Stimulated activated CD4-positive, alpha-beta T cell treated with anti-CD3 and anti-CD28 coated beads, Interleukin-12 subunit alpha, Interleukin-12 subunit beta, amount 100 ng/mL, for 4 hours (primary cell): ENCODE measurements at regions not wholly inside any gene's neighbourhood (a gene's known extent, or its start where the extent isn't known, plus 50 kb on each side); places are given as distances from the start of the nearest gene placed in this dataset.
"Not testable (repeated sequence)": the region's sequence is repeated elsewhere in the genome, so short reads cannot be mapped to it uniquely, and the experiment has no call there.

Source experiments
- DNase-seq: peaks from one replicate; pipeline ENCODE4 v3.0.0-alpha.2; 2020

GRCh38 chr15:77944002-77944867 lies 133.3 kb downstream of the TBC1D2B start:
- DNase-seq, result peak; percentile 43

GRCh38 chr15:77942611-77943211 lies 134.8 kb downstream of the TBC1D2B start:
- no peak for DNase-seq

- not testable (repeated sequence) for DNase-seq
Measured at GRCh38 chr15:77941090-77941827, 136.3 kb downstream of the TBC1D2B start.

GRCh38 chr15:77940381-77940947 lies 137.0 kb downstream of the TBC1D2B start:
- no peak for DNase-seq

- DNase-seq, result no peak
Measured at GRCh38 chr15:77939851-77940250, 137.7 kb downstream of the TBC1D2B start.

- DNase-seq, result not testable (repeated sequence)
Measured at GRCh38 chr15:77939026-77939425, 138.5 kb downstream of the TBC1D2B start.

GRCh38 chr15:77938546-77938945 lies 139.0 kb downstream of the TBC1D2B start:
- DNase-seq, result not testable (repeated sequence)

GRCh38 chr15:77936567-77936966 lies 140.9 kb downstream of the TBC1D2B start:
- not testable (repeated sequence) for DNase-seq

GRCh38 chr15:77934516-77934915 lies 143.0 kb downstream of the TBC1D2B start:
- not testable (repeated sequence) for DNase-seq

- DNase-seq, result not testable (repeated sequence)
Measured at GRCh38 chr15:77930907-77931306, 146.6 kb downstream of the TBC1D2B start.

GRCh38 chr15:77930490-77930889 lies 147.0 kb downstream of the TBC1D2B start:
- not testable (repeated sequence) for DNase-seq

GRCh38 chr15:77926789-77927188 lies 150.7 kb downstream of the TBC1D2B start:
- DNase-seq, result not testable (repeated sequence)

- not testable (repeated sequence) for DNase-seq
Measured at GRCh38 chr15:77926296-77926695, 151.2 kb downstream of the TBC1D2B start.

- DNase-seq, result not testable (repeated sequence)
Measured at GRCh38 chr15:77925101-77925500, 152.4 kb downstream of the TBC1D2B start.

GRCh38 chr15:77921664-77922063 lies 155.8 kb downstream of the TBC1D2B start:
- no peak for DNase-seq

GRCh38 chr15:77916966-77917635 lies 160.4 kb downstream of the TBC1D2B start:
- not testable (repeated sequence) for DNase-seq

- not testable (repeated sequence) for DNase-seq
Measured at GRCh38 chr15:77915961-77916330, 161.6 kb downstream of the TBC1D2B start.

- DNase-seq, result no peak
Measured at GRCh38 chr15:77915261-77915960, 162.1 kb downstream of the TBC1D2B start.

GRCh38 chr15:77914531-77914930 lies 163.0 kb downstream of the TBC1D2B start:
- not testable (repeated sequence) for DNase-seq

- DNase-seq, result peak; percentile 72
Measured at GRCh38 chr15:77910030-77910911, 167.2 kb downstream of the TBC1D2B start.
